Liver (tissue), 8 donors: ENCODE measurements at regions not wholly inside any gene's neighbourhood (a gene's known extent, or its start where the extent isn't known, plus 50 kb on each side); places are given as distances from the start of the nearest gene placed in this dataset.

ENCODE experiments used
- DNase-seq: peaks from one replicate; pipeline ENCODE4 v3.0.0-alpha.2; 2017; ENCODE audit warnings: low spot score
- H3K27ac ChIP-seq, 2 donors: one replicate each; pipeline ENCODE4 v1.7.0; 2013; ENCODE audit warnings: inconsistent platforms in 2 of 2, low read length in 2 of 2, control low read depth in 1 of 2, low read depth in 1 of 2, mild to moderate bottlenecking in 1 of 2
- H3K27me3 ChIP-seq, 4 donors: one replicate each; pipeline versions ENCODE4 v1.6.1 to v1.7.0; 2013; ENCODE audit warnings: low read length in 3 of 4, inconsistent platforms in 1 of 4, mild to moderate bottlenecking in 1 of 4, moderate library complexity in 1 of 4; ENCODE audit not compliant: control insufficient read depth in 4 of 4, insufficient read depth in 4 of 4
- H3K36me3 ChIP-seq, 4 donors: one replicate each; pipeline versions ENCODE4 v1.6.1 to v1.7.0; 2013; ENCODE audit warnings: low read length in 3 of 4, mild to moderate bottlenecking in 3 of 4, low read depth in 1 of 4, moderate library complexity in 1 of 4; ENCODE audit not compliant: control insufficient read depth in 4 of 4, insufficient read depth in 3 of 4
- H3K4me1 ChIP-seq, 4 donors: one replicate each; pipeline versions ENCODE4 v1.6.1 to v1.7.0; 2013; ENCODE audit warnings: low read length in 3 of 4, mild to moderate bottlenecking in 3 of 4, moderate library complexity in 1 of 4; ENCODE audit not compliant: control insufficient read depth in 4 of 4, insufficient read depth in 4 of 4
- H3K4me3 ChIP-seq, 3 donors: one replicate each; pipeline versions ENCODE4 v1.6.1 to v1.7.0; 2013; ENCODE audit warnings: low read length in 3 of 3, control low read depth in 1 of 3, low read depth in 1 of 3, mild to moderate bottlenecking in 1 of 3
- H3K9ac ChIP-seq, 2 donors: one replicate each; pipeline ENCODE4 v1.7.0; 2013; ENCODE audit warnings: low read length in 2 of 2, mild to moderate bottlenecking in 2 of 2, moderate library complexity in 2 of 2, control low read depth in 1 of 2, low read depth in 1 of 2
- H3K9me3 ChIP-seq, 4 donors: one replicate each; pipeline versions ENCODE4 v1.6.1 to v1.7.0; 2013; ENCODE audit warnings: low read length in 3 of 4; ENCODE audit not compliant: control insufficient read depth in 4 of 4
- ATF3 ChIP-seq: IDR thresholded peaks from 2 replicates; pipeline ENCODE4 v1.6.1; 2016; ENCODE audit warnings: antibody characterized with exemption
- EGR1 ChIP-seq, 2 donors: IDR thresholded peaks; 2 replicates each; pipeline ENCODE4 v1.6.1; 2016 to 2018; ENCODE audit warnings: antibody characterized with exemption in 2 of 2, low read depth in 2 of 2
- FOXA1 ChIP-seq: IDR thresholded peaks from 2 replicates; pipeline ENCODE4 v1.6.1; 2016; ENCODE audit warnings: antibody characterized with exemption
- FOXA2 ChIP-seq: IDR thresholded peaks from 2 replicates; pipeline ENCODE4 v1.6.1; 2016; ENCODE audit warnings: antibody characterized with exemption
- GABPA ChIP-seq, 2 donors: IDR thresholded peaks in 1 of 2; conservative IDR thresholded peaks in 1 of 2; 2 replicates each; pipeline ENCODE4 v1.6.1; 2016; ENCODE audit warnings: antibody characterized with exemption in 2 of 2, mild to moderate bottlenecking in 1 of 2, moderate library complexity in 1 of 2
- HNF4A ChIP-seq, 2 donors: conservative IDR thresholded peaks; 2 replicates each; pipeline ENCODE4 v1.6.1; 2016; ENCODE audit warnings: antibody characterized with exemption in 2 of 2, mild to moderate bottlenecking in 2 of 2
- HNF4G ChIP-seq: IDR thresholded peaks from 2 replicates; pipeline ENCODE4 v1.6.1; 2016; ENCODE audit warnings: antibody characterized with exemption
- JUND ChIP-seq, 2 donors: IDR thresholded peaks; 2 replicates each; pipeline ENCODE4 v1.6.1; 2016; ENCODE audit warnings: antibody characterized with exemption in 2 of 2
- MAX ChIP-seq: IDR thresholded peaks from 2 replicates; pipeline ENCODE4 v1.6.1; 2016; ENCODE audit warnings: antibody characterized with exemption
- NR2F2 ChIP-seq: IDR thresholded peaks from 2 replicates; pipeline ENCODE4 v1.6.1; 2016; ENCODE audit warnings: antibody characterized with exemption
- RXRA ChIP-seq, 2 donors: IDR thresholded peaks; 2 replicates each; pipeline ENCODE4 v1.6.1; 2017 to 2018; ENCODE audit warnings: antibody characterized with exemption in 2 of 2, mild to moderate bottlenecking in 1 of 2
- SP1 ChIP-seq: IDR thresholded peaks from 2 replicates; pipeline ENCODE4 v1.6.1; 2018; ENCODE audit warnings: antibody characterized with exemption, mild to moderate bottlenecking
- TAF1 ChIP-seq: conservative IDR thresholded peaks from 2 replicates; pipeline ENCODE4 v1.6.1; 2016; ENCODE audit warnings: antibody characterized with exemption, mild to moderate bottlenecking
- YY1 ChIP-seq: IDR thresholded peaks from 2 replicates; pipeline ENCODE4 v1.6.1; 2016; ENCODE audit warnings: antibody characterized with exemption, mild to moderate bottlenecking
- ZBTB33 ChIP-seq: IDR thresholded peaks from 2 replicates; pipeline ENCODE4 v1.6.1; 2016; ENCODE audit warnings: antibody characterized with exemption
- WGBS: extraction: QIAGEN DNeasy Blood & Tissue Kit; methylation state at CpG from one replicate; pipeline ENCODE4 v1.1.7; 2013; 5-methylcytosine and 5-hydroxymethylcytosine counted together
- TF ChIP-seq, protein P1 (sequence below): fragments of 150-350 bp; IDR thresholded peaks from 2 replicates; pipeline ENCODE4 v1.5.1; 2017; ENCODE audit warnings: improper control_type of control experiment, low read depth, low read length; ENCODE audit not compliant: missing input control
- donor health status: healthy.
- donor health status: healthy.
- donor health status: healthy.
- donor health status: healthy.
- donor health status: healthy.

GRCh38 chr11:43034341-43034740, 277.5 kb upstream of the API5 start:
- no peaks in the 10 kb centered on the region for H3K4me1 ChIP-seq
- no peak overlapping the region for H3K9ac ChIP-seq
- H3K9me3 ChIP-seq = no peaks in the 10 kb centered on the region
- no peaks in the 10 kb centered on the region for H3K36me3 ChIP-seq
- H3K27ac ChIP-seq = no peak overlapping the region
- no peaks in the 10 kb centered on the region for H3K27me3 ChIP-seq
- H3K4me3 ChIP-seq = no peak overlapping the region
- TF ChIP-seq RXRA (IDR thresholded peaks at IDR 0.05) = no peak
- no peak for TF ChIP-seq YY1
- TF ChIP-seq EGR1 (IDR thresholded peaks at IDR 0.05; ENCODE audit: low read depth in 2 of 2) = no peak
- DNase-seq = no peak
- 70% methylated on average over 3 of the region's 3 CpGs for WGBS

GRCh38 chr11:43035086-43035485, 276.7 kb upstream of the API5 start:
- Histone ChIP-seq H3K27ac (no peak overlapping the region), H3K27me3 (no peaks in the 10 kb centered on the region), H3K9ac (no peak overlapping the region), H3K9me3 (no peaks in the 10 kb centered on the region), H3K4me1 (no peaks in the 10 kb centered on the region), H3K36me3 (no peaks in the 10 kb centered on the region), H3K4me3 (no peak overlapping the region)
- TF ChIP-seq, protein P1, sequence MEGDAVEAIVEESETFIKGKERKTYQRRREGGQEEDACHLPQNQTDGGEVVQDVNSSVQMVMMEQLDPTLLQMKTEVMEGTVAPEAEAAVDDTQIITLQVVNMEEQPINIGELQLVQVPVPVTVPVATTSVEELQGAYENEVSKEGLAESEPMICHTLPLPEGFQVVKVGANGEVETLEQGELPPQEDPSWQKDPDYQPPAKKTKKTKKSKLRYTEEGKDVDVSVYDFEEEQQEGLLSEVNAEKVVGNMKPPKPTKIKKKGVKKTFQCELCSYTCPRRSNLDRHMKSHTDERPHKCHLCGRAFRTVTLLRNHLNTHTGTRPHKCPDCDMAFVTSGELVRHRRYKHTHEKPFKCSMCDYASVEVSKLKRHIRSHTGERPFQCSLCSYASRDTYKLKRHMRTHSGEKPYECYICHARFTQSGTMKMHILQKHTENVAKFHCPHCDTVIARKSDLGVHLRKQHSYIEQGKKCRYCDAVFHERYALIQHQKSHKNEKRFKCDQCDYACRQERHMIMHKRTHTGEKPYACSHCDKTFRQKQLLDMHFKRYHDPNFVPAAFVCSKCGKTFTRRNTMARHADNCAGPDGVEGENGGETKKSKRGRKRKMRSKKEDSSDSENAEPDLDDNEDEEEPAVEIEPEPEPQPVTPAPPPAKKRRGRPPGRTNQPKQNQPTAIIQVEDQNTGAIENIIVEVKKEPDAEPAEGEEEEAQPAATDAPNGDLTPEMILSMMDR = no peak
- TF ChIP-seq SP1 = no peak
- no peak for TF ChIP-seq MAX
- no peak for TF ChIP-seq GABPA (IDR thresholded peaks at IDR 0.05 in 1 of 2, conservative IDR thresholded peaks at IDR 0.05 in 1 of 2)
- TF ChIP-seq ATF3 = no peak
- no peak for TF ChIP-seq TAF1
- TF ChIP-seq HNF4A (conservative IDR thresholded peaks at IDR 0.05) = no peak
- TF ChIP-seq YY1 = no peak
- no peak for TF ChIP-seq FOXA2
- no peak for TF ChIP-seq FOXA1
- no peak for TF ChIP-seq RXRA (IDR thresholded peaks at IDR 0.05)
- TF ChIP-seq NR2F2 = no peak
- no peak for TF ChIP-seq JUND (IDR thresholded peaks at IDR 0.05)
- no peak for TF ChIP-seq ZBTB33
- TF ChIP-seq HNF4G = no peak
- TF ChIP-seq EGR1 (IDR thresholded peaks at IDR 0.05; ENCODE audit: low read depth in 2 of 2) = no peak
- DNase-seq = no peak
- WGBS = 41% methylated on average over 3 of the region's 3 CpGs
